Ishikawa (cell line): ENCODE measurements at regions not wholly inside any gene's neighbourhood (a gene's known extent, or its start where the extent isn't known, plus 50 kb on each side); places are given as distances from the start of the nearest gene placed in this dataset.

Experiments
- CEBPB ChIP-seq: IDR thresholded peaks from 2 replicates; pipeline ENCODE4 v1.6.1; 2012
- CREB1 ChIP-seq: IDR thresholded peaks from 2 replicates; pipeline ENCODE4 v1.6.1; 2012; ENCODE audit warnings: low read depth
- EGR1 ChIP-seq: IDR thresholded peaks from 2 replicates; pipeline ENCODE4 v1.6.1; 2012
- EP300 ChIP-seq: IDR thresholded peaks from 2 replicates; pipeline ENCODE4 v1.6.1; 2012; ENCODE audit warnings: borderline replicate concordance
- FOXM1 ChIP-seq: IDR thresholded peaks from 2 replicates; pipeline ENCODE4 v1.6.1; 2012; ENCODE audit warnings: low read depth, borderline replicate concordance
- MAX ChIP-seq: IDR thresholded peaks from 2 replicates; pipeline ENCODE4 v1.6.1; 2012
- RAD21 ChIP-seq: IDR thresholded peaks from 2 replicates; pipeline ENCODE4 v1.6.1; 2012; ENCODE audit warnings: low read depth
- REST ChIP-seq: IDR thresholded peaks from 2 replicates; pipeline ENCODE4 v1.6.1; 2012; ENCODE audit warnings: low read depth, mild to moderate bottlenecking
- TAF1 ChIP-seq: IDR thresholded peaks from 2 replicates; pipeline ENCODE4 v1.6.1; 2012; ENCODE audit warnings: low read depth, mild to moderate bottlenecking
- TEAD4 ChIP-seq: IDR thresholded peaks from 2 replicates; pipeline ENCODE4 v1.6.1; 2012
- USF1 ChIP-seq: IDR thresholded peaks from 2 replicates; pipeline ENCODE4 v1.6.1; 2012
- YY1 ChIP-seq: IDR thresholded peaks from 2 replicates; pipeline ENCODE4 v1.6.1; 2012; ENCODE audit warnings: low read depth
- ZBTB7A ChIP-seq: IDR thresholded peaks from 2 replicates; pipeline ENCODE4 v1.6.1; 2012; ENCODE audit warnings: low read depth

DNA sequence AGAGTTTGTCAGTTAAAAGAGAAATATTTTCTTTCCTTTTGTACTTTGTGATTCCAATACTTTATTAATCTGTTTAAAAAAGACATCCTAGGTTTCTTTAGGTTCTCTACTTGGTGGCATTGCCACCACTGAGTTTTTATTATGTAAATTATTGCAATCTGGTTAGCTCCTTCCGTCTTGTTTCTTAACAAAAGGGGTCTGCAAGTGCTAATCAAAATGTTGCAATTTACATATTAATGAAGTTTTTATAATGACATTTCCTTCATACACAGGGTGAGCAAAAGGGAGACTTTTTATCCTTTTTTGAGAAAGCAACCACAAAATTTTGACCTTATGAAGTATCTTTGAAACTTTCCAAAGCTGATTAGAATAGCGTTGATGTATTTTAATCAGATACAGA is 1307.3 kb downstream of the ROBO2 start:
- TF ChIP-seq CREB1 (no peak), TAF1 (no peak), EP300 (no peak), REST (no peak), RAD21 (no peak), TEAD4 (no peak), MAX (no peak), EGR1 (no peak), YY1 (no peak), USF1 (no peak), ZBTB7A (no peak), CEBPB (no peak), FOXM1 (no peak)
